ENCODE measurements at regions not wholly inside any gene's neighbourhood (a gene's known extent, or its start where the extent isn't known, plus 50 kb on each side); places are given as distances from the start of the nearest gene placed in this dataset.

DNA sequence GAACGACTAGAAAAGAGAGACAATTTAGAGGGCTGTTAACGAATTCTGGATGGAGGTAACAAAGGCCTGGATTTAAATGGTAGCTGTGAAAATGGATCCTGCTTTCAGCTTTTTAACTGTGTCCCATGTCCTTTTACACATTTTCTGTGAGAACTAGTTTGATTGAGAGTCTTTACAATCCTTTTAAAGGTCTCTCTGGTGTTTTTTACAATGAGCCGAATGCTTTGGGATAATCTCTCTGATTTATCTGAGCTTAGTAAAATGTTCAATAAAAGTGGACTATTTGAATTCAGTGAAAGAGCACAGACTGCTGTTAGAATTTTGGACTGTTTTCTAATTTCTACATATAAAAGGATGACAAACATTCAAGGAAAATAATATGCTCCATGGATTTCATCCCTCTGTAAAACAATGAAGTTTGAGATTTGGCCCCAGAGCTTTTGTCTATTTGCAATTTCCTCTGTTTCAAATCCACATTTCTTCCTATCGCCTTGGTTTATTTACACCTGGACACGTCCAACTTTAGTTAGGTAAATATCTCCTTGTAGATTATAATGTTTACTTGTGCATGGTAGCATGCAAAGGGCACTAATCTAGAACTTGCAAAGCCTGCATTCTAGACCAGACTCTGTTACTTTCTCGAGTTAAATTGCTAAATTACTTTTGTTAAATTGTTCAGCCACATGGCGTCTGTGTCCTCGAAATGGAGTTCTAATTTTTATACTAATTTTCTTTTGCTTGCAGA, 871.0 kb upstream of the CITED2 start:
- no peak for DNase-seq
- H3K36me3 ChIP-seq (ENCODE audit: control insufficient read depth in 2 of 2, extremely low read depth in 1 of 2, insufficient read depth in 1 of 2, low read length in 1 of 2) = no peaks in the 10 kb centered on the region
- CTCF ChIA-PET = no interaction called here
- Mint-ChIP-seq H3K27ac (no peak overlapping the region), H3K27me3 (peaks cover 7 to 12% of the 10 kb centered on the region in 2 donors), H3K9me3 (no peaks in the 10 kb centered on the region), H3K4me3 (no peak overlapping the region), H3K36me3 (no peaks in the 10 kb centered on the region), H3K4me1 (no peaks in the 10 kb centered on the region)
- no peak overlapping the region for H3K4me3 ChIP-seq (ENCODE audit: control insufficient read depth in 1 of 2, extremely low read depth in 1 of 2, low read length in 1 of 2)
- H3K27ac ChIP-seq (ENCODE audit: low read length) = no peak overlapping the region
- ATAC-seq (replicated peaks in 1 of 4) = no peak
- 88% methylated on average over 1 of the region's 8 CpGs for WGBS (ENCODE audit: insufficient coverage)
- H3K9me3 ChIP-seq = no peaks in the 10 kb centered on the region
- H3K27me3 ChIP-seq (replicated peaks in 1 of 2; ENCODE audit: control insufficient read depth in 2 of 2, extremely low read depth in 1 of 2, insufficient read depth in 2 of 2, low read length in 1 of 2) = peaks cover 0 to 2% of the 10 kb centered on the region in 2 experiments
- no peaks in the 10 kb centered on the region for H3K4me1 ChIP-seq (ENCODE audit: control insufficient read depth in 1 of 2, extremely low read depth in 1 of 2, insufficient read depth in 2 of 2, low read length in 2 of 2)
- POLR2A ChIA-PET = no interaction called here

DNA sequence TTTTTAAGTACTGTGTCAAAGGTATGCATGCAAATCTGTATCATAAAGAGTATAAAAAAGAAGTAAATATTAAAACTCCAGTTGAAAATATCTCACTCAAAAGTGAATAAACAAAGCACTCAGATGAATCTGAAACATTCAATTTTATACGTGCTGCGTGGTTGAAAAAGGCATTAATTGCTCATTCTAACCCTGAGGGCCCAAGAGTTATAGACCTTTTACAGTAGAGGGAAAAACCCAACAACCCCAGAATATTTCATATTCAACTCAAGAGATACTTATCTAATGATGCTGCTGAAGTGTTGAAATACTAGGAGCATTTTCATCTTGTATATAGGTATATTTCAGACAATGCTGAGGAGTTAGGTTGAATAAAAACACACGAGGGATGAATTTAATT, 862.8 kb upstream of the CITED2 start:
- Mint-ChIP-seq H3K9me3 (peaks cover 9 to 13% (median 10%) of the 10 kb centered on the region in 3 donors), H3K27ac (no peak overlapping the region), H3K4me1 (no peaks in the 10 kb centered on the region), H3K36me3 (no peaks in the 10 kb centered on the region), H3K4me3 (no peak overlapping the region), H3K27me3 (peaks cover 0 to 3% of the 10 kb centered on the region in 2 donors)
- Histone ChIP-seq H3K4me3 (ENCODE audit: control insufficient read depth in 1 of 2, extremely low read depth in 1 of 2, low read length in 1 of 2) (no peak overlapping the region), H3K9me3 (no peaks in the 10 kb centered on the region), H3K36me3 (ENCODE audit: control insufficient read depth in 2 of 2, extremely low read depth in 1 of 2, insufficient read depth in 1 of 2, low read length in 1 of 2) (no peaks in the 10 kb centered on the region), H3K27ac (ENCODE audit: low read length) (no peak overlapping the region), H3K27me3 (replicated peaks in 1 of 2; ENCODE audit: control insufficient read depth in 2 of 2, extremely low read depth in 1 of 2, insufficient read depth in 2 of 2, low read length in 1 of 2) (peaks cover 0 to 2% of the 10 kb centered on the region in 2 experiments), H3K4me1 (ENCODE audit: control insufficient read depth in 1 of 2, extremely low read depth in 1 of 2, insufficient read depth in 2 of 2, low read length in 2 of 2) (no peaks in the 10 kb centered on the region)
- ATAC-seq (replicated peaks in 1 of 4) (no peak), DNase-seq (no peak)
- CTCF ChIA-PET = no interaction called here
- POLR2A ChIA-PET = no interaction called here
- WGBS (ENCODE audit: insufficient coverage) = no CpG with 5 or more reads among the region's 3 CpGs

GRCh38 chr6:140236732-140237131, 862.3 kb upstream of the CITED2 start:
- H3K9me3 Mint-ChIP-seq = peaks cover 9 to 13% (median 10%) of the 10 kb centered on the region in 3 donors
- Histone ChIP-seq H3K4me3 (ENCODE audit: control insufficient read depth in 1 of 2, extremely low read depth in 1 of 2, low read length in 1 of 2) (no peak overlapping the region), H3K9me3 (no peaks in the 10 kb centered on the region), H3K27me3 (replicated peaks in 1 of 2; ENCODE audit: control insufficient read depth in 2 of 2, extremely low read depth in 1 of 2, insufficient read depth in 2 of 2, low read length in 1 of 2) (peaks cover 0 to 2% of the 10 kb centered on the region in 2 experiments), H3K27ac (ENCODE audit: low read length) (no peak overlapping the region), H3K4me1 (ENCODE audit: control insufficient read depth in 1 of 2, extremely low read depth in 1 of 2, insufficient read depth in 2 of 2, low read length in 2 of 2) (no peaks in the 10 kb centered on the region), H3K36me3 (ENCODE audit: control insufficient read depth in 2 of 2, extremely low read depth in 1 of 2, insufficient read depth in 1 of 2, low read length in 1 of 2) (no peaks in the 10 kb centered on the region)
- POLR2A ChIA-PET = no interaction called here
- CTCF ChIA-PET = no interaction called here
- H3K36me3 Mint-ChIP-seq = no peaks in the 10 kb centered on the region
- no peak overlapping the region for H3K27ac Mint-ChIP-seq
- H3K4me1 Mint-ChIP-seq = no peaks in the 10 kb centered on the region
- DNase-seq (no peak), ATAC-seq (replicated peaks in 1 of 4) (no peak)
- no peak overlapping the region for H3K4me3 Mint-ChIP-seq
- H3K27me3 Mint-ChIP-seq = peaks cover 0 to 3% of the 10 kb centered on the region in 2 donors
- WGBS (ENCODE audit: insufficient coverage) = no CpG with 5 or more reads among the region's 3 CpGs

- no peak overlapping the region for H3K4me3 Mint-ChIP-seq
- peaks cover 10 to 15% (median 13%) of the 10 kb centered on the region in 3 donors for H3K9me3 Mint-ChIP-seq
- no peaks in the 10 kb centered on the region for H3K36me3 ChIP-seq (ENCODE audit: control insufficient read depth in 2 of 2, extremely low read depth in 1 of 2, insufficient read depth in 1 of 2, low read length in 1 of 2)
- H3K9me3 ChIP-seq = no peaks in the 10 kb centered on the region
- no peaks in the 10 kb centered on the region for H3K36me3 Mint-ChIP-seq
- 75% methylated on average over 1 of the region's 2 CpGs for WGBS (ENCODE audit: insufficient coverage)
- no peak overlapping the region for H3K27ac Mint-ChIP-seq
- no peaks in the 10 kb centered on the region for H3K4me1 Mint-ChIP-seq
- DNase-seq = no peak
- CTCF ChIA-PET = no interaction called here
- POLR2A ChIA-PET = no interaction called here
- H3K27ac ChIP-seq (ENCODE audit: low read length) = no peak overlapping the region
- ATAC-seq (replicated peaks in 1 of 4) = no peak
- H3K4me3 ChIP-seq (ENCODE audit: control insufficient read depth in 1 of 2, extremely low read depth in 1 of 2, low read length in 1 of 2) = no peak overlapping the region
- peaks cover 2 to 8% of the 10 kb centered on the region in 2 donors for H3K27me3 Mint-ChIP-seq
- H3K27me3 ChIP-seq (replicated peaks in 1 of 2; ENCODE audit: control insufficient read depth in 2 of 2, extremely low read depth in 1 of 2, insufficient read depth in 2 of 2, low read length in 1 of 2) = peaks cover 0 to 10% of the 10 kb centered on the region in 2 experiments
- H3K4me1 ChIP-seq (ENCODE audit: control insufficient read depth in 1 of 2, extremely low read depth in 1 of 2, insufficient read depth in 2 of 2, low read length in 2 of 2) = no peaks in the 10 kb centered on the region
Measured at GRCh38 chr6:140230282-140230681, 855.8 kb upstream of the CITED2 start.

DNA sequence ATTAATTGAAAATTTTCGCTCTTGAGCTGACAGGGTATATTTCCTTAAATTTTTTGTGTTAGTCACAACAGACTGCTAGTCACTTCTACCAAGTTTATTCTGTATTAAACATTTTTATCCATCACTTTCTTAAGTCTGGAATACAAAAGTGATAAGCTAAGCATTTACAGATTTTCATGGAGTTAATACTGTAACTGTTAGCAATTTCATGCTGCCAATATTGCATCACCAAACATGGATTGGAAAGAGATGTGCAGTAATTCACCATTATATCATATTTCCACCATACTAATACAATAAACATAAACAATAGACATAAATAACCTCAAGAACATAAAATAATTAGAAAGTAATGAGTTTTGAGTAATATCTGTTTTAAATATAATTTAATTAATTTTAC, 854.0 kb upstream of the CITED2 start:
- Histone ChIP-seq H3K4me1 (ENCODE audit: control insufficient read depth in 1 of 2, extremely low read depth in 1 of 2, insufficient read depth in 2 of 2, low read length in 2 of 2) (no peaks in the 10 kb centered on the region), H3K27me3 (replicated peaks in 1 of 2; ENCODE audit: control insufficient read depth in 2 of 2, extremely low read depth in 1 of 2, insufficient read depth in 2 of 2, low read length in 1 of 2) (peaks cover 0 to 10% of the 10 kb centered on the region in 2 experiments), H3K36me3 (ENCODE audit: control insufficient read depth in 2 of 2, extremely low read depth in 1 of 2, insufficient read depth in 1 of 2, low read length in 1 of 2) (no peaks in the 10 kb centered on the region), H3K4me3 (ENCODE audit: control insufficient read depth in 1 of 2, extremely low read depth in 1 of 2, low read length in 1 of 2) (no peak overlapping the region), H3K27ac (ENCODE audit: low read length) (no peak overlapping the region), H3K9me3 (no peaks in the 10 kb centered on the region)
- POLR2A ChIA-PET = no interaction called here
- no peak overlapping the region for H3K4me3 Mint-ChIP-seq
- CTCF ChIA-PET = no interaction called here
- WGBS (ENCODE audit: insufficient coverage) = no CpG with 5 or more reads among the region's 1 CpG
- ATAC-seq (replicated peaks in 1 of 4) = no peak
- H3K9me3 Mint-ChIP-seq = peaks cover 4 to 8% (median 5%) of the 10 kb centered on the region in 3 donors
- peaks cover 2 to 5% of the 10 kb centered on the region in 2 donors for H3K27me3 Mint-ChIP-seq
- no peak for DNase-seq
- H3K27ac Mint-ChIP-seq = no peak overlapping the region
- H3K36me3 Mint-ChIP-seq = no peaks in the 10 kb centered on the region
- H3K4me1 Mint-ChIP-seq = no peaks in the 10 kb centered on the region

- Histone ChIP-seq H3K4me3 (ENCODE audit: control insufficient read depth in 1 of 2, extremely low read depth in 1 of 2, low read length in 1 of 2) (no peak overlapping the region), H3K4me1 (ENCODE audit: control insufficient read depth in 1 of 2, extremely low read depth in 1 of 2, insufficient read depth in 2 of 2, low read length in 2 of 2) (no peaks in the 10 kb centered on the region), H3K9me3 (no peaks in the 10 kb centered on the region), H3K27me3 (replicated peaks in 1 of 2; ENCODE audit: control insufficient read depth in 2 of 2, extremely low read depth in 1 of 2, insufficient read depth in 2 of 2, low read length in 1 of 2) (peaks cover 0 to 10% of the 10 kb centered on the region in 2 experiments), H3K36me3 (ENCODE audit: control insufficient read depth in 2 of 2, extremely low read depth in 1 of 2, insufficient read depth in 1 of 2, low read length in 1 of 2) (no peaks in the 10 kb centered on the region), H3K27ac (ENCODE audit: low read length) (no peak overlapping the region)
- H3K9me3 Mint-ChIP-seq = peaks cover 0 to 5% (median 0%) of the 10 kb centered on the region in 3 donors
- DNase-seq (no peak), ATAC-seq (replicated peaks in 1 of 4) (no peak)
- CTCF ChIA-PET = no interaction called here
- no peak overlapping the region for H3K4me3 Mint-ChIP-seq
- POLR2A ChIA-PET = interaction anchor here in 1 of 2 donors (0.5 kb wide), 1 partner anchor 1651 kb away, joined by 4 read pairs; no protein-coding TSS in a partner anchor
- no peaks in the 10 kb centered on the region for H3K4me1 Mint-ChIP-seq
- no peak overlapping the region for H3K27ac Mint-ChIP-seq
- no peaks in the 10 kb centered on the region for H3K36me3 Mint-ChIP-seq
- peaks cover 2 to 5% of the 10 kb centered on the region in 2 donors for H3K27me3 Mint-ChIP-seq
Measured at GRCh38 chr6:140226637-140227036, 852.2 kb upstream of the CITED2 start.

All from T-cell (primary cell).